ENCODE measurements at regions not wholly inside any gene's neighbourhood (a gene's known extent, or its start where the extent isn't known, plus 50 kb on each side); places are given as distances from the start of the nearest gene placed in this dataset.

DNA sequence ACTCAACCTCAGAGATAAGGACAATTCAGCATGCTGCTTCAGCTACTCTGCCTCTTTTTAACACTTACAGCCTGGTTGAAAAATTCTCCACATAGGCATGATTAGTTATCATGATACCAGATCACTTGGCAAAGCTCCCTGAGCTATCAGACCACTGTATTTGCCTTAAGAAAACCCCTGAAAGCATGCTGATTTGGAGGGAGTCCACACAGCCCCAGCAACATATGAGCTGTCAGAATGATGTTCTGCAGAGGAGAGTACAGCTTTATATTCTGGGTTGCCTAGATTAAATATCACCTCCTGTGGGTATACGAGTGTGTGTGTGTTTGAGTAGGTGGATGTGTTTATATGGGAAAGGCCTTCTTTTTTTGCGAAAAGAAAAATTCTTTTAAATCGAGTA is 170.2 kb upstream of the CHRM2 start:
- Histone ChIP-seq H3K27me3 (replicated peaks; ENCODE audit: control insufficient read depth, insufficient read depth, low read length) (no peaks in the 10 kb centered on the region), H3K9me3 (no peaks in the 10 kb centered on the region), H3K4me1 (no peaks in the 10 kb centered on the region), H3K4me3 (ENCODE audit: low read depth, low read length) (no peak overlapping the region), H3K36me3 (ENCODE audit: control insufficient read depth, insufficient read depth, low read length) (no peaks in the 10 kb centered on the region)
- BruUV-seq (replicated peaks) = no TSS peak
- ChIA-PET CTCF (no interaction called here), POLR2A (no interaction called here)
- no peak for DNase-seq
- intact Hi-C loops (cut with micrococcal nuclease; ENCODE audit: unreplicated experiment) = no loop called here
- TF ChIP-seq, protein P1, sequence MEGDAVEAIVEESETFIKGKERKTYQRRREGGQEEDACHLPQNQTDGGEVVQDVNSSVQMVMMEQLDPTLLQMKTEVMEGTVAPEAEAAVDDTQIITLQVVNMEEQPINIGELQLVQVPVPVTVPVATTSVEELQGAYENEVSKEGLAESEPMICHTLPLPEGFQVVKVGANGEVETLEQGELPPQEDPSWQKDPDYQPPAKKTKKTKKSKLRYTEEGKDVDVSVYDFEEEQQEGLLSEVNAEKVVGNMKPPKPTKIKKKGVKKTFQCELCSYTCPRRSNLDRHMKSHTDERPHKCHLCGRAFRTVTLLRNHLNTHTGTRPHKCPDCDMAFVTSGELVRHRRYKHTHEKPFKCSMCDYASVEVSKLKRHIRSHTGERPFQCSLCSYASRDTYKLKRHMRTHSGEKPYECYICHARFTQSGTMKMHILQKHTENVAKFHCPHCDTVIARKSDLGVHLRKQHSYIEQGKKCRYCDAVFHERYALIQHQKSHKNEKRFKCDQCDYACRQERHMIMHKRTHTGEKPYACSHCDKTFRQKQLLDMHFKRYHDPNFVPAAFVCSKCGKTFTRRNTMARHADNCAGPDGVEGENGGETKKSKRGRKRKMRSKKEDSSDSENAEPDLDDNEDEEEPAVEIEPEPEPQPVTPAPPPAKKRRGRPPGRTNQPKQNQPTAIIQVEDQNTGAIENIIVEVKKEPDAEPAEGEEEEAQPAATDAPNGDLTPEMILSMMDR (IDR thresholded peaks at IDR 0.05; ENCODE audit: insufficient read depth in 1 of 2, low read depth in 1 of 2, low read length in 1 of 2, severe bottlenecking in 1 of 2, unreplicated experiment in 1 of 2) = no peak
- Mint-ChIP-seq H3K27ac (ENCODE audit: unreplicated experiment) (no peak overlapping the region), H3K4me1 (ENCODE audit: low read depth, unreplicated experiment) (no peaks in the 10 kb centered on the region), H3K9me3 (ENCODE audit: unreplicated experiment) (no peaks in the 10 kb centered on the region), H3K36me3 (ENCODE audit: insufficient read depth, unreplicated experiment) (no peaks in the 10 kb centered on the region), H3K4me3 (ENCODE audit: unreplicated experiment) (no peak overlapping the region), H3K27me3 (ENCODE audit: insufficient read depth, unreplicated experiment) (peaks cover 3% of the 10 kb centered on the region)

DNA sequence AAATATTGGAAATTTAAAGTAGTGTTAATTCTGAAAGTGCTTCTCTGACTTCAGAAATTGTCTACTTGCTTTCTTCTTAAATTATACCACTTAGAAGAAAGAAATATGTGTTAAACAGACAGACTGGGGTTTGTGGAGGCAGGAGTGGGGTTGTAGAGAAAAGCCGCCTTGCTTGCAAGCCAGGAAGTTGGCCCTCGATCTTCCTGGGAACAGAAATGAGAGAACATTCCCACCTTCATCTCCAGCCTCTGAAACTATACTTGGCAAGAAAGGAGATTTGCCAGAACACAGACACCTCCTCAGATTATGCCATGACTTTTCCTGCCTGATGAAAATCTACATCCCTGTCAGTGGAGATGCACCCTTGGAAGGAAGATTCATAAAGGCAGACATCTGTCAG is 171.2 kb upstream of the CHRM2 start:
- intact Hi-C loops (cut with micrococcal nuclease; ENCODE audit: unreplicated experiment) = no loop called here

DNA sequence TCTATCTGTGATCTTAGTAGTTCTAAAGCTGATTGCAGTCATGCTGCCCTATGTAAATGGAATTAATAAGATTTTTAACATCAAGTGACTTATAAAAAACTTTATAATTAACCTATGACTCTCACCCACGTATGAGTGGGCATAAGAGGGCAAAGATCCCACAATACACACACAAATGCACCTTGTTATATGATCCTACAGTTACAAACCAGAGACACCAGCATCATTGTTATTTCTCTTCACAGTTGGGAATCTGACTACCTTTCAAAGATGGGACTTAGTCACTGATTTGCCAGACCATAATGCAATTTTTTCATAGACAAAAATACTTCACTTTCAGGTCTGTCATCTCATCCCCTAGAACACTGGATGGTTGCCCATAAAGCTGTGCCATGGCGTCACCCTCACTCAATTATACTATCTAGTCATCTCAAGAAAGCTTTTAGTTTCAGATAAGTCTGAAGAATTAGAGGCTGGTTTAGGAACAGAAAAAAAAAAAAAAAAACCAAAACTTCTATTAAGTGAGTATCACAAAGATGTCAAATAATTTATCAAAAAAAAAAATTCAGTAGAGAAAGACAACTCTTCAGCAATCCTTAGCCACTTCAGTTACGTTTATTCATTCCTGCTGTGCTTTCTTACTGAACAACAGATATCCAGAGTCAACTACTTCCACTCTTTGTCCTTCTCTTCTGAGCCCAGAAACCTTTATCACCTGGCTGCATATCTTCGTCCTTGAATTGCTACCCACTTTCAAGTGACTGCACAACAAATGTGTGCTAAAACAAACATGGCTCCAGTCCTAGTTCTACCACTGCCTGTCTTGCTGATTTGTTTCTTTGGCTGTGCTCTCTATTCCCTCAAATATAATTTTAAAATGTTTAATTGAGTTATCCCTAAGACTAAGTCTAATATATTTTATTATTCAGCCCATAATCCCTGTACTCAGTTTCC is 175.0 kb upstream of the CHRM2 start:
- intact Hi-C loops (cut with micrococcal nuclease; ENCODE audit: unreplicated experiment) = no loop called here
- Mint-ChIP-seq H3K4me3 (ENCODE audit: unreplicated experiment) (no peak overlapping the region), H3K4me1 (ENCODE audit: low read depth, unreplicated experiment) (no peaks in the 10 kb centered on the region), H3K36me3 (ENCODE audit: insufficient read depth, unreplicated experiment) (no peaks in the 10 kb centered on the region), H3K27me3 (ENCODE audit: insufficient read depth, unreplicated experiment) (peaks cover 3% of the 10 kb centered on the region), H3K27ac (ENCODE audit: unreplicated experiment) (no peak overlapping the region), H3K9me3 (ENCODE audit: unreplicated experiment) (no peaks in the 10 kb centered on the region)
- Histone ChIP-seq H3K4me3 (ENCODE audit: low read depth, low read length) (no peak overlapping the region), H3K27me3 (replicated peaks; ENCODE audit: control insufficient read depth, insufficient read depth, low read length) (no peaks in the 10 kb centered on the region), H3K4me1 (no peaks in the 10 kb centered on the region), H3K9me3 (no peaks in the 10 kb centered on the region), H3K36me3 (ENCODE audit: control insufficient read depth, insufficient read depth, low read length) (no peaks in the 10 kb centered on the region)
- DNase-seq = no peak
- CTCF ChIA-PET = no interaction called here
- BruUV-seq (replicated peaks) = no TSS peak
- TF ChIP-seq, protein P1 (IDR thresholded peaks at IDR 0.05; ENCODE audit: insufficient read depth in 1 of 2, low read depth in 1 of 2, low read length in 1 of 2, severe bottlenecking in 1 of 2, unreplicated experiment in 1 of 2) = no peak
- POLR2A ChIA-PET = no interaction called here

More for the DNA sequence above, 171.2 kb upstream of the CHRM2 start:
- H3K36me3 Mint-ChIP-seq (ENCODE audit: insufficient read depth, unreplicated experiment) = no peaks in the 10 kb centered on the region
- POLR2A ChIA-PET = no interaction called here
- CTCF ChIA-PET = no interaction called here
- Histone ChIP-seq H3K27me3 (replicated peaks; ENCODE audit: control insufficient read depth, insufficient read depth, low read length) (no peaks in the 10 kb centered on the region), H3K9me3 (no peaks in the 10 kb centered on the region), H3K36me3 (ENCODE audit: control insufficient read depth, insufficient read depth, low read length) (no peaks in the 10 kb centered on the region), H3K4me3 (ENCODE audit: low read depth, low read length) (no peak overlapping the region), H3K4me1 (no peaks in the 10 kb centered on the region)
- DNase-seq = no peak
- peaks cover 3% of the 10 kb centered on the region for H3K27me3 Mint-ChIP-seq (ENCODE audit: insufficient read depth, unreplicated experiment)
- H3K4me3 Mint-ChIP-seq (ENCODE audit: unreplicated experiment) = no peak overlapping the region
- no peak overlapping the region for H3K27ac Mint-ChIP-seq (ENCODE audit: unreplicated experiment)
- H3K9me3 Mint-ChIP-seq (ENCODE audit: unreplicated experiment) = no peaks in the 10 kb centered on the region
- no TSS peak for BruUV-seq (replicated peaks)
- TF ChIP-seq, protein P1 (IDR thresholded peaks at IDR 0.05; ENCODE audit: insufficient read depth in 1 of 2, low read depth in 1 of 2, low read length in 1 of 2, severe bottlenecking in 1 of 2, unreplicated experiment in 1 of 2) = no peak
- no peaks in the 10 kb centered on the region for H3K4me1 Mint-ChIP-seq (ENCODE audit: low read depth, unreplicated experiment)
